ENCODE measurements at regions not wholly inside any gene's neighbourhood (a gene's known extent, or its start where the extent isn't known, plus 50 kb on each side); places are given as distances from the start of the nearest gene placed in this dataset.
"Not testable (repeated sequence)": the region's sequence is repeated elsewhere in the genome, so short reads cannot be mapped to it uniquely, and the experiment has no call there.

DNA sequence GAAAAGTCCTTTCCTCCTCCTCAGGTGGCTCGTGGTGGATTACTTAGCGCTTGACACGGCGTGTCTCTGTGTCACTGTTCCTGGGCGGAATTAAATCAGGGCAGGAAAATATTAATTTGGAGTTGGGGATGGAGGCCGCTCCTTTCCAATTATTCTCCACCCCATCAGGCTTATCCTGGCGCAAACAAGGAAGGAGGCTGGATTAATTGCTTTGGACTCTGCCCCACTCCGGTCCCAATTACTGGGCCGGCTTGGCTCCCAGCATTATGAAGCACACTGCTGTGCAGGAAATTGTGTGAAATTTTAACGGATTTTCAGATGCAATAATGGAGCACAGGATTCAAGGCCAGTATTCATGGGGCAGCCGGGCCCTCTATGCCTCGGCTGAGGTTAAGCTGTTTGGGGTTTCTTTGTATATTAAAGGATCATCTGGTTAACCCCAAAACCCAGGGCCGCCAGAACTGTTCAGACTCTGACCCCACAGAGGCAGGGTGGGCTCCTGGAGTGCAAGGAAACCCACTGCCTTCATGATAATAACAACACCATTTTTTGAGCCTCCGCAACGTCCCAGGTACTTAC is 87.8 kb downstream of the MRM1 start:
- TF ChIP-seq, protein P1, sequence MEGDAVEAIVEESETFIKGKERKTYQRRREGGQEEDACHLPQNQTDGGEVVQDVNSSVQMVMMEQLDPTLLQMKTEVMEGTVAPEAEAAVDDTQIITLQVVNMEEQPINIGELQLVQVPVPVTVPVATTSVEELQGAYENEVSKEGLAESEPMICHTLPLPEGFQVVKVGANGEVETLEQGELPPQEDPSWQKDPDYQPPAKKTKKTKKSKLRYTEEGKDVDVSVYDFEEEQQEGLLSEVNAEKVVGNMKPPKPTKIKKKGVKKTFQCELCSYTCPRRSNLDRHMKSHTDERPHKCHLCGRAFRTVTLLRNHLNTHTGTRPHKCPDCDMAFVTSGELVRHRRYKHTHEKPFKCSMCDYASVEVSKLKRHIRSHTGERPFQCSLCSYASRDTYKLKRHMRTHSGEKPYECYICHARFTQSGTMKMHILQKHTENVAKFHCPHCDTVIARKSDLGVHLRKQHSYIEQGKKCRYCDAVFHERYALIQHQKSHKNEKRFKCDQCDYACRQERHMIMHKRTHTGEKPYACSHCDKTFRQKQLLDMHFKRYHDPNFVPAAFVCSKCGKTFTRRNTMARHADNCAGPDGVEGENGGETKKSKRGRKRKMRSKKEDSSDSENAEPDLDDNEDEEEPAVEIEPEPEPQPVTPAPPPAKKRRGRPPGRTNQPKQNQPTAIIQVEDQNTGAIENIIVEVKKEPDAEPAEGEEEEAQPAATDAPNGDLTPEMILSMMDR (conservative IDR thresholded peaks at IDR 0.05; ENCODE audit: control insufficient read depth, insufficient read depth, low read depth, low read length), result no peak
- no peak overlapping the region for H3K4me3 ChIP-seq (ENCODE audit: control insufficient read depth, low read depth, low read length)
- DNase-seq (ENCODE audit: low read depth), result no peak

DNA sequence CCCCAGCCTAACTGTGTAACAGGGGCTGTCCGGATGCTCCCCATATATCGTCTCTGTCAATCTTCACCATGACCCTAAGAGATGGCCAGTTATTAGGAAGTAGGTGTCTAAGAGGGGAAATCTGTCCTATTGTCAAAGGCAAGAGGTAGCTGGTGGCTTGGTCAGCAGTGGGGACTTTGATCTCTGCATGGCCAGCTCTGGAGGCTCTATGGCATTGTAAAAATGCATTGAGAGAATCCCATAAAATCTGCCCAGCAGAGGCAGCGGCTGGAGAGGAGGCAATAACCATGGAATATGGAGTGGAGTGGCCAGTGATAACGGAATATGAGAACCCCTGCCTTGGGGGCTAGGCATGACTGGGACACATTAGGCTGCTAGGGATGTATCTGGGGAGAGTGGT is 88.8 kb downstream of the MRM1 start:
- no peak for DNase-seq (ENCODE audit: low read depth)
- TF ChIP-seq, protein P1 (conservative IDR thresholded peaks at IDR 0.05; ENCODE audit: control insufficient read depth, insufficient read depth, low read depth, low read length), result no peak
- H3K4me3 ChIP-seq (ENCODE audit: control insufficient read depth, low read depth, low read length), result no peak overlapping the region

DNA sequence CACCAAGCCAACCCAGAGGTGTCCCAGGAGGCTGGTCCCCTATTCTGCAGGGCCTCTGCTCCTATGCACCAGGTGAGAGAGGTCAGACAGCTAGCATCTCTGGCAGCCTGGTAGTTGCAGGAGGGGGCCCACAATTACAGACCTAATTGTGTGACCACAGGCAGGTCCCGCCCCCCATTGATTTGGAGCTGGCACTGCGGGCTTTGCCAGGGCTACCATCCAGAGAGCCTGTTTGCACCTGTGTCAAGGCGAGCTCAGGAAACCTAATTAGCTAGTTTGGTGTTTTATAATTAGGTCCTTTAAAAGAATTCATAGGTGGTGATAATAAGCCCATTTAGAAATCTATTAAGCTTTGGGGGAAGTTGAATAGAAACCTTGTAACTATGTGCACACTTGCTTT is 90.2 kb downstream of the MRM1 start:
- TF ChIP-seq, protein P1 (conservative IDR thresholded peaks at IDR 0.05; ENCODE audit: control insufficient read depth, insufficient read depth, low read depth, low read length), result no peak
- no peak for DNase-seq (ENCODE audit: low read depth)
- no peak overlapping the region for H3K4me3 ChIP-seq (ENCODE audit: control insufficient read depth, low read depth, low read length)

DNA sequence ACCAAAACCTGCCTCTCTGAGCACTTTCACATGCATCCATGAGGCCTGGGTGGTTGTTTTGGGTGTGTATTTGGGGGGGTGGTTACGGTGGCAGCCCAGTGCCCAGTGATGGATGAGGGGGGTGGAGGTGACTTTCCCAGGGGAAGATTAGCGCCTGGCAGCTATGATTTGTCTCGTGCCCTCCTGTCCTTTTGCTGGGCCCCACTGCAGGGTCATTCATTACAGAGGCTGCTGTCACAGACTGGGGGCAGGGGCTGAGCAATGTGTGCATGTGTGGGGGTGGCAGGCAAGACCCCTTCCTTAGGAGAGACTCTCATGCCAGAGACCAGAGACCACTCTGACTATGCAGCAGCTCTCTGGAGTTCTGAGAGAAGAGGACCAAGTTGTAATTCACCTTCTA is 93.7 kb downstream of the MRM1 start:
- H3K4me3 ChIP-seq (ENCODE audit: control insufficient read depth, low read depth, low read length), result no peak overlapping the region
- TF ChIP-seq, protein P1 (conservative IDR thresholded peaks at IDR 0.05; ENCODE audit: control insufficient read depth, insufficient read depth, low read depth, low read length), result no peak
- DNase-seq (ENCODE audit: low read depth), result no peak

DNA sequence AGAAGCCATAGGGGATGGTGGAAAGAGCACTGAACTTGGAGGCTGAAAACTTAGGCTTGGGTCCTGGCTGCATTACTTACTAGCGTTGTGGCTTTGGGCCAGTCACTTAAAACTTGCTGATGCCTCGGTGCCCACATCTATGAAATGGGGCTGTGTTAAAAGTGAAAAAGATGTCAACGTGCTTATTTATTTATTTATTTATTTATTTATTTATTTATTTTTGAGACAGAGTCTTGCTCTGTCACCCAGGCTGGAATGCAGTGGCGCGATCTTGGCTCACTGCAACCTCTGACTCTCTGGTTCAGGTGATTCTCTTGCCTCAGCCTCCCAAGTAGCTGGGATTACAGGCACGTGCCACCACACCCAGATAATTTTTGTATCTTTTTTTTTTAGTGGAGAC is 94.3 kb downstream of the MRM1 start:
- not testable (repeated sequence) for DNase-seq (ENCODE audit: low read depth)

DNA sequence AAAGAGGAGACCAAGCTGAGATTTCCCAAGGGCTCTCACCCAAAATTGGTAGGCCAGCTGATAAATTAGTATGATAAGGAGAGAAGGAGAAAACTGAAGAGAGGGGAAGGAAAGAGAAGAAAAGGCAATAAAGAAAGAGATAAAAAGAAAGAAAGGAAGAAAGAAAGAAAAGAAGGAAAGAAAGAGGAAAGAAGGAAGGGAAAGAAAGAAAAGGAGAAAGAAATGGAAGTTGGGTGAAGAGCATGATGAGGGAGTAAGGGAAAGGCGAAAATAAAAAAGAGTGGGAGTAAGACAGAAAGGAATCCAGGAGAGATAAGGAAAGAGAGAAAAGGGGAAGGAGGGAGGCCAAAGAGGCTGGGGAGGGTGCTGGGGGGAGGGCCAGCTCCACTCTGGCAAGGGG is 95.4 kb downstream of the MRM1 start:
- TF ChIP-seq, protein P1 (conservative IDR thresholded peaks at IDR 0.05; ENCODE audit: control insufficient read depth, insufficient read depth, low read depth, low read length), result no peak
- no peak for DNase-seq (ENCODE audit: low read depth)
- no peak overlapping the region for H3K4me3 ChIP-seq (ENCODE audit: control insufficient read depth, low read depth, low read length)

More for the DNA sequence above, 94.3 kb downstream of the MRM1 start:
- not testable (repeated sequence) for H3K4me3 ChIP-seq (ENCODE audit: control insufficient read depth, low read depth, low read length)

DNA sequence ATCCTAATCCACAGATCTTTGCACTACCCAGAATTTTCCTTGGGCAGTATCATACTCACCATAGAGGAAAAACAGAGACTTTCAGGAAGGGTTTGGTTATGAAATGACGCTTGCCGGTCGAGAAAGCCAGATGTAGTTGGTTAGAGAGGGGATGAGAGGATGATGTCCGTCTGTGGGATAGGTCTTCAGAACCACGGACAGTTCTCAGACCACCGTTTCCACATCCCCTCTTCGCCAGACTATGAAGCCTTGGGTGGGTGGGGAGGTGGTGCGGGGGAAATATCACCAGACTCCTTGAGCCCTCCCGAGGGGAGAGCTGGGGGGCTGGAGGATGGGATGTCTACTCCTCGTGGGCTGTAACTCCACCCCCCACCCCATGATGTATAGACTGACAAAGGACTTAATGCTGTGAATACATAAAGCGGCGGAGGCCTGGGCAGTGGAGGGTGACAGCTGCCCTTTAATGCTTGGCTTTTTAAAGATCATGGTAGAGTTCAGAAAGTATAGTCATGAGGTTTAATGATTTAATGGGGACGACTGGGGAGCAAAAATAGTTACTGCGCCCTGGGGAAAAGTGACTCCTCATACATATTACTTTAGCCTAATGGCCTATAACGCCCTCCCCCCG is 96.6 kb downstream of the MRM1 start:
- TF ChIP-seq, protein P1 (conservative IDR thresholded peaks at IDR 0.05; ENCODE audit: control insufficient read depth, insufficient read depth, low read depth, low read length), result no peak
- DNase-seq (ENCODE audit: low read depth), result no peak

More for the DNA sequence above, 96.6 kb downstream of the MRM1 start:
- H3K4me3 ChIP-seq (ENCODE audit: control insufficient read depth, low read depth, low read length), result no peak overlapping the region

Measured in fibroblast of mammary gland (primary cell).